HepG2 (cell line): ENCODE measurements at regions not wholly inside any gene's neighbourhood (a gene's known extent, or its start where the extent isn't known, plus 50 kb on each side); places are given as distances from the start of the nearest gene placed in this dataset.

Source experiments
- ATAC-seq: fragments of 200-7000 bp; cut with Tn5 transposase; 3 replicates; pipeline ENCODE4 v1.9.1; 2020; ENCODE audit warnings: mild to moderate bottlenecking, moderate library complexity
- BruUV-seq: library from RNA; stranded (reverse); fragments of 400-500 nt; replicated peaks from 2 replicates; lab custom pipeline; 2021; lab: Mats Ljungman, UMichigan
- CTCF ChIA-PET: fragments of 300-600 bp; formaldehyde crosslinking; extraction: SDS; loops from one replicate; lab custom pipeline; 2021; ENCODE audit warnings: low total read pairs, inconsistent platforms, low intra/inter-chr PET ratio; lab: Yijun Ruan, JAX
- POLR2A ChIA-PET: fragments of 350-600 bp; sonication (Branson Sonifier 250); formaldehyde crosslinking; loops from one replicate; lab custom pipeline; 2020; ENCODE audit warnings: antibody characterized with exemption, inconsistent platforms; lab: Yijun Ruan, JAX
- DNase-seq: peaks from one replicate; pipeline ENCODE4 v3.0.0-alpha.2; 2015; ENCODE audit warnings: low spot score
- FAIRE-seq: peaks from 3 replicates; lab custom pipeline; 2011; peaks lifted over from hg19 to GRCh38; lab: Jason Lieb, UNC
- H2AFZ ChIP-seq: one replicate; pipeline ENCODE4 v1.6.1; 2011; ENCODE audit warnings: low read length, inconsistent platforms
- H3K27ac ChIP-seq: fragments of 300-600 bp; 3 replicates; pipeline ENCODE4 v1.8.0; 2011; ENCODE audit warnings: mixed run types, mild to moderate bottlenecking, mixed read lengths, low read length, inconsistent platforms; ENCODE audit not compliant: insufficient read depth; ENCODE audit errors: extremely low read length
- H3K27me3 ChIP-seq, 2 experiments: fragments of 200-600 bp in 1 of 2; 2 replicates in 1 of 2; 3 replicates in 1 of 2; pipeline versions ENCODE4 v1.6.0 to v1.8.0; 2011; ENCODE audit warnings: low read length in 2 of 2, mild to moderate bottlenecking in 2 of 2, moderate library complexity in 2 of 2, inconsistent platforms in 1 of 2; ENCODE audit not compliant: insufficient read depth in 2 of 2, control insufficient read depth in 1 of 2
- H3K36me3 ChIP-seq, 2 experiments: fragments of 200-600 bp in 1 of 2; replicated peaks in 1 of 2; 2 replicates in 1 of 2; 3 replicates in 1 of 2; pipeline versions ENCODE4 v1.5.1 to v1.8.0; 2011; ENCODE audit warnings: low read length in 2 of 2, inconsistent platforms in 1 of 2; ENCODE audit not compliant: insufficient read depth in 2 of 2, control insufficient read depth in 1 of 2
- H3K4me1 ChIP-seq: 2 replicates; pipeline ENCODE4 v1.5.1; 2012; ENCODE audit warnings: low read length, inconsistent platforms; ENCODE audit not compliant: insufficient read depth
- H3K4me2 ChIP-seq: 2 replicates; pipeline ENCODE4 v1.6.0; 2011; ENCODE audit warnings: low read depth, low read length, inconsistent platforms
- H3K4me3 ChIP-seq, 3 experiments: fragments of 200-600 bp in 1 of 3; sonication (generic), shearing (Covaris generic) in 1 of 3; replicated peaks in 1 of 3; 2 replicates each; pipeline ENCODE4 v1.5.1; 2011 to 2016; ENCODE audit warnings: low read length in 3 of 3, inconsistent platforms in 2 of 3, low read depth in 2 of 3, mild to moderate bottlenecking in 2 of 3, control low read depth in 1 of 3, mixed read lengths in 1 of 3; ENCODE audit not compliant: insufficient read depth in 1 of 3
- H3K79me2 ChIP-seq: one replicate; pipeline ENCODE4 v1.6.1; 2011; ENCODE audit warnings: low read length, inconsistent platforms; ENCODE audit not compliant: insufficient read depth
- H3K9ac ChIP-seq: 2 replicates; pipeline ENCODE4 v1.6.0; 2011; ENCODE audit warnings: mild to moderate bottlenecking, low read depth, low read length, inconsistent platforms; ENCODE audit not compliant: insufficient read depth
- H3K9me3 ChIP-seq: 2 replicates; pipeline ENCODE4 v1.5.1; 2012; ENCODE audit warnings: mild to moderate bottlenecking, low read length
- H4K20me1 ChIP-seq: 2 replicates; pipeline ENCODE4 v1.6.0; 2011; ENCODE audit warnings: inconsistent platforms, mild to moderate bottlenecking, low read length, moderate library complexity; ENCODE audit not compliant: insufficient read depth
- CEBPZ ChIP-seq: IDR thresholded peaks from 2 replicates; pipeline ENCODE4 v1.6.1; 2012; ENCODE audit warnings: low read length, improper control_type of control experiment
- CHD2 ChIP-seq: IDR thresholded peaks from 2 replicates; pipeline ENCODE4 v1.6.1; 2011; ENCODE audit warnings: low read depth, low read length, improper control_type of control experiment
- KDM3A ChIP-seq: IDR thresholded peaks from 2 replicates; pipeline ENCODE4 v1.6.1; 2018; ENCODE audit warnings: low read depth, missing compliant biosample characterization
- MTA1 ChIP-seq: sonication (generic); formaldehyde crosslinking; IDR thresholded peaks from 2 replicates; pipeline ENCODE4 v1.4.0; 2020; ENCODE audit warnings: missing genetic modification reagents, mild to moderate bottlenecking, borderline replicate concordance
- ONECUT2 ChIP-seq: sonication (generic); formaldehyde crosslinking; IDR thresholded peaks from 2 replicates; pipeline ENCODE4 v1.4.0; 2020; ENCODE audit warnings: missing genetic modification reagents
- SIN3B ChIP-seq: fragments of 150-350 bp; IDR thresholded peaks from 2 replicates; pipeline ENCODE4 v1.6.1; 2014; ENCODE audit warnings: low read length
- SRSF9 ChIP-seq: fragments of 200-400 bp; formaldehyde crosslinking; IDR thresholded peaks from 2 replicates; pipeline ENCODE4 v1.6.1; 2018; ENCODE audit warnings: borderline replicate concordance, mild to moderate bottlenecking, low read depth, low read length; ENCODE audit not compliant: insufficient read depth, poor library complexity, severe bottlenecking
- SSRP1 ChIP-seq: IDR thresholded peaks from 2 replicates; pipeline ENCODE4 v1.6.1; 2016; ENCODE audit warnings: control low read depth
- THRA ChIP-seq: sonication (generic); formaldehyde crosslinking; IDR thresholded peaks from 2 replicates; pipeline ENCODE4 v1.4.0; 2020; ENCODE audit warnings: missing genetic modification reagents, borderline replicate concordance
- ZNF460 ChIP-seq: sonication (generic); formaldehyde crosslinking; IDR thresholded peaks from 2 replicates; pipeline ENCODE4 v1.5.1; 2020; ENCODE audit warnings: missing genetic modification reagents, mild to moderate bottlenecking, borderline replicate concordance
- ZNF501 ChIP-seq: sonication (generic); formaldehyde crosslinking; IDR thresholded peaks from 2 replicates; pipeline ENCODE4 v1.5.1; 2020; ENCODE audit warnings: mild to moderate bottlenecking, moderate library complexity, missing genetic modification reagents
- ZNF547 ChIP-seq: sonication (generic); formaldehyde crosslinking; IDR thresholded peaks from 2 replicates; pipeline ENCODE4 v1.5.1; 2020; ENCODE audit warnings: mild to moderate bottlenecking, missing genetic modification reagents
- ZNF737 ChIP-seq: sonication (generic); formaldehyde crosslinking; IDR thresholded peaks from 2 replicates; pipeline ENCODE4 v1.5.0; 2020; ENCODE audit warnings: missing genetic modification reagents, mild to moderate bottlenecking, borderline replicate concordance
- WGBS: methylation state at CpG from one replicate; pipeline ENCODE4 v1.1.6; 2017; ENCODE audit warnings: low lambda C conversion rate; 5-methylcytosine and 5-hydroxymethylcytosine counted together
- in situ Hi-C: cut with HindIII; loops from 2 replicates; pipeline ENCODE4 v1.10.0; 2017; ENCODE audit warnings: low pct_unique_long_range_greater_than_20kb; ENCODE audit not compliant: extremely low pct_ligation_motif_present
- intact Hi-C: fragments of 100-400 bp; cut with micrococcal nuclease; formaldehyde crosslinking; loops from one replicate; pipeline ENCODE4 v1.10.0; 2022; ENCODE audit not compliant: unreplicated experiment

GRCh38 chr2:239528883-239529282 is 128.1 kb upstream of the HDAC4 start:
- H3K27me3 ChIP-seq: peaks cover 3 to 28% of the 10 kb centered on the region in 2 experiments; a peak in 4 of 5 replicates
- no peak overlapping the region for H2AFZ ChIP-seq
- ATAC-seq (no peak; the same call in 2 of the 3 replicates), FAIRE-seq (no peak), DNase-seq (no peak)
- H3K9me3 ChIP-seq: peaks cover 5% of the 10 kb centered on the region; the same call in 1 of the 2 replicates
- intact Hi-C loops: no loop called here
- H3K4me1 ChIP-seq: no peaks in the 10 kb centered on the region
- H3K36me3 ChIP-seq: no peaks in the 10 kb centered on the region
- in situ Hi-C loops: no loop called here
- TF ChIP-seq ONECUT2: no peak
- TF ChIP-seq THRA: no peak
- no peak for TF ChIP-seq ZNF501 (CRISPR knock-in tag)
- no peak for TF ChIP-seq ZNF460 (CRISPR knock-in tag)
- TF ChIP-seq SIN3B: no peak
- POLR2A ChIA-PET: no interaction called here
- H4K20me1 ChIP-seq: no peaks in the 10 kb centered on the region
- H3K79me2 ChIP-seq: no peaks in the 10 kb centered on the region
- no peak overlapping the region for H3K4me3 ChIP-seq
- WGBS: no CpG with 5 or more reads among the region's 1 CpG
- H3K27ac ChIP-seq: no peak overlapping the region
- no peak overlapping the region for H3K9ac ChIP-seq
- H3K4me2 ChIP-seq: no peak overlapping the region
- CTCF ChIA-PET: no interaction called here
- no TSS peak for BruUV-seq

DNA sequence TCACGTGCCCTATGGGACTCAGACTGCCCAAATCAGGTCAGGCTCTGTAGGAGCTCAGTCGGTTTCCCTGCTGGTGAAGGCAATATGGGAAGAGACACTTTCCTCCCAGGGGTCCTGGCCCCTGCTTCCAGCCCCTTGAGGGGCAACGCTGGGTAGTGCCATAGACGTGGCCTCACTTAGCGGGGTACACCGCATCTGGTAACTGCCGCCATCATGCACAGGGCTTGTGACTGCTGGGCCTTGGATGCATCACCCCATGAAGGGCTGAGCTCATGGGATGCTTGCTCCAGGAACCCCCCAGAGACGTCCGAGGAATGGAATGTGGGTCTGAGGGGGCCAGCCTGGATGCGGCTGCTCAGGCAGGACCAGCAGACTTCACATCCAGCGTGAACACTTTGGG is 127.3 kb upstream of the HDAC4 start:
- POLR2A ChIA-PET: no interaction called here
- Histone ChIP-seq H3K27me3 (peaks cover 3 to 22% of the 10 kb centered on the region in 2 experiments; a peak in 4 of 5 replicates), H3K36me3 (no peaks in the 10 kb centered on the region), H3K4me3 (no peak overlapping the region), H3K9me3 (peaks cover 5% of the 10 kb centered on the region; the same call in 1 of the 2 replicates), H3K4me1 (no peaks in the 10 kb centered on the region), H3K4me2 (no peak overlapping the region), H4K20me1 (peaks cover 3% of the 10 kb centered on the region; the same call in 1 of the 2 replicates), H3K79me2 (no peaks in the 10 kb centered on the region), H3K27ac (no peak overlapping the region), H2AFZ (no peak overlapping the region), H3K9ac (no peak overlapping the region)
- intact Hi-C loops (no loop called here), in situ Hi-C loops (no loop called here)
- 57% methylated on average over 8 of the region's 11 CpGs for WGBS
- no peak for FAIRE-seq
- no peak for ATAC-seq
- no peak for DNase-seq
- CTCF ChIA-PET: no interaction called here
- no TSS peak for BruUV-seq
- no peak for TF ChIP-seq SRSF9
- no peak for TF ChIP-seq KDM3A (CRISPR knock-in tag)
- no peak for TF ChIP-seq ZNF547 (CRISPR knock-in tag)
- no peak for TF ChIP-seq MTA1 (CRISPR knock-in tag)
- no peak for TF ChIP-seq CEBPZ
- no peak for TF ChIP-seq CHD2
- TF ChIP-seq ZNF737: no peak
- no peak for TF ChIP-seq SSRP1 (CRISPR knock-in tag)
